KOPT-K1 (cell line): ENCODE measurements at regions not wholly inside any gene's neighbourhood (a gene's known extent, or its start where the extent isn't known, plus 50 kb on each side); places are given as distances from the start of the nearest gene placed in this dataset.
"Not testable (repeated sequence)": the region's sequence is repeated elsewhere in the genome, so short reads cannot be mapped to it uniquely, and the experiment has no call there.

Experiments
- H3K27ac ChIP-seq: fragments of 200-600 bp; sonication (generic); 2 replicates; pipeline ENCODE4 v1.5.1; 2016; ENCODE audit warnings: antibody characterized with exemption, mild to moderate bottlenecking, low read depth, low read length; ENCODE audit not compliant: poor library complexity, severe bottlenecking
- H3K36me3 ChIP-seq: fragments of 200-600 bp; sonication (generic); 2 replicates; pipeline ENCODE4 v1.5.1; 2017; ENCODE audit warnings: antibody characterized with exemption, mild to moderate bottlenecking, low read length, moderate library complexity; ENCODE audit not compliant: insufficient read depth
- H3K9me3 ChIP-seq: fragments of 200-600 bp; sonication (generic); 2 replicates; pipeline ENCODE4 v1.5.1; 2017; ENCODE audit warnings: antibody characterized with exemption, low read length, mild to moderate bottlenecking; ENCODE audit not compliant: insufficient read depth, poor library complexity, severe bottlenecking

- Histone ChIP-seq H3K9me3 (no peaks in the 10 kb centered on the region), H3K27ac (no peak overlapping the region), H3K36me3 (no peaks in the 10 kb centered on the region)
Observed at GRCh38 chrX:769796-770195, 139.2 kb downstream of the SHOX start.

DNA sequence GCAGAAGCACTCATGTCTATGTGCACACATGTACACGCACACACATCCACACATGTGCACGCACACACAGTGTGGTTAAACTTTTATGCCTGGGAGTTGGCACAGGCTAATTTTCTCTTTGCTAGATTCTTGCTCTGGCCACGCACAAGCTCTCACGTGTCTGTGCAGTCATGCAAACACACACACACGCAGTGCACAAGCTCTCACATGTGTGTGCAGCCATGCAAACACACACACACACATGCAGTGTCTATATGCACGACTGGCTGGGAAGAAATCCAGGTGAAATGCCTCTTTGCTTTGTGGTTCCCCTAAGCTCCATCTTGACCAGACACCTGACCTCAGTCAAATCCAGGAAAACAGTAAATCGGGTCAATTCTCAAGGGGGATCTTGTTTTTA, 138.0 kb downstream of the SHOX start:
- H3K27ac ChIP-seq, result no peak overlapping the region
- no peaks in the 10 kb centered on the region for H3K9me3 ChIP-seq
- no peaks in the 10 kb centered on the region for H3K36me3 ChIP-seq

- Histone ChIP-seq H3K27ac (no peak overlapping the region), H3K36me3 (no peaks in the 10 kb centered on the region), H3K9me3 (no peaks in the 10 kb centered on the region)
Observed at GRCh38 chrX:758917-759316, 128.3 kb downstream of the SHOX start.

GRCh38 chrX:750812-751211, 120.2 kb downstream of the SHOX start:
- H3K27ac ChIP-seq, result no peak overlapping the region
- H3K36me3 ChIP-seq, result no peaks in the 10 kb centered on the region
- no peaks in the 10 kb centered on the region for H3K9me3 ChIP-seq

DNA sequence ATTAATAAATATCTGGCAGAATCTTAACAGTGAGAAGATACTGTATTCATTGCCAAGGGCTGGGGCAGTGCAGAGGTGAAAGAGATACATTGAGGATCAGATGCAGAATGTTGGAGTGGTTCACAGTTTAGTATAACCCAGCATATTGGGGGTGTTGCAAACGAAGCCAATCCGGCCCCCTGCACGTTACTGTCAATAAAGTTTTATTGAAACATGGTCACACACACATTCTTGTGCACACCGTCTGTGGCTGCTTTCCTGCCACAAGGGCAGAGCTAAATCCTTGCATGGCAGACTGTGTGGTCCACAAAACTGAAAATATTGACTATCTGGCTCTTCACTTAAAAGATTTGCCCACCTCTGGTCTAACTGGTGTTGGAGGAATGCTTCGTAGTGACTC, 119.7 kb downstream of the SHOX start:
- Histone ChIP-seq H3K9me3 (peaks cover under 1% of the 10 kb centered on the region), H3K27ac (no peak overlapping the region), H3K36me3 (no peaks in the 10 kb centered on the region)

- Histone ChIP-seq H3K27ac (no peak overlapping the region), H3K9me3 (peaks cover 3% of the 10 kb centered on the region), H3K36me3 (no peaks in the 10 kb centered on the region)
Observed at GRCh38 chrX:747176-747575, 116.6 kb downstream of the SHOX start.

DNA sequence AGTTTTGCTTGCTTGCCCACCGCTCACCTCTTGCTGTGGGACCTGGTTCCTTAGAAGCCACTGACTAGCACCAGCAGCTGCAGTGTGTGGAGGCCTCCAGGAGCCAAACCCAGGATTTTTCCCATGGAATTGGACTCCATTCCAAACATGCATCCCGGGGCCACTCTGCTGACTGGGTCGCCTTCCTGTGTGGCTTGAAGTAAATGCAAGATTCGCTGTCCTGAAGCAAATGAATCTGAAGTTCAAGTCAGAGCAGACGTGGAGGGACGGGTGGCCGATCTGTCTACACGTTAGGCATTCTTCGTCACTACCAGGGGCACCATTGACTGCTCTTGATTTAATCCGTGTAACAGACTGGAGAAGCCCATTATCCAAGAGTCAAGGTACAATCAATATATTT, 109.0 kb downstream of the SHOX start:
- Histone ChIP-seq H3K27ac (no peak overlapping the region), H3K36me3 (no peaks in the 10 kb centered on the region), H3K9me3 (no peaks in the 10 kb centered on the region)

- H3K36me3 ChIP-seq, result not testable (repeated sequence)
Observed at GRCh38 chrX:737021-737420, 106.4 kb downstream of the SHOX start.

GRCh38 chrX:734362-734761, 103.8 kb downstream of the SHOX start:
- H3K27ac ChIP-seq, result no peak overlapping the region
- no peaks in the 10 kb centered on the region for H3K36me3 ChIP-seq
- no peaks in the 10 kb centered on the region for H3K9me3 ChIP-seq

More at GRCh38 chrX:737021-737420, 106.4 kb downstream of the SHOX start:
- H3K27ac ChIP-seq, H3K9me3 ChIP-seq: not testable (repeated sequence)

DNA sequence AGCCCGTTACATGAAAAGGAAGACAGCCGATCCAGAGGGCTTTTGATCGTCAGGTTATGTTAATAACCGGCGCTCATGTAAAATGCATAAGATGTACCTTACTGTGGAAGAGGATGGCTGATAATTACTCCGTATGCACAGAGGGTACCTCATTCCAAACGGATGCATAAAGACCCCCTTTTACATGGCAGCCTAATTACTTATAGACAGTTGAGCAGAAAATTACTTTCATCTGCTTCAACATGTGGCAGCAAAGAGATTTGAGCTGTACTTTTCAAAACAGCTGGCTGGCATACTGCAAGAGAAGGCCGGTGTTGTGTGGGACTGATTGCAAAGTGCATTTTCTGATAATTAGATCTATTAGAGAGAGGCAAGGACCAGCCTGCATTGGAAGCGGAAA, 103.4 kb downstream of the SHOX start:
- Histone ChIP-seq H3K36me3 (no peaks in the 10 kb centered on the region), H3K27ac (no peak overlapping the region), H3K9me3 (no peaks in the 10 kb centered on the region)

DNA sequence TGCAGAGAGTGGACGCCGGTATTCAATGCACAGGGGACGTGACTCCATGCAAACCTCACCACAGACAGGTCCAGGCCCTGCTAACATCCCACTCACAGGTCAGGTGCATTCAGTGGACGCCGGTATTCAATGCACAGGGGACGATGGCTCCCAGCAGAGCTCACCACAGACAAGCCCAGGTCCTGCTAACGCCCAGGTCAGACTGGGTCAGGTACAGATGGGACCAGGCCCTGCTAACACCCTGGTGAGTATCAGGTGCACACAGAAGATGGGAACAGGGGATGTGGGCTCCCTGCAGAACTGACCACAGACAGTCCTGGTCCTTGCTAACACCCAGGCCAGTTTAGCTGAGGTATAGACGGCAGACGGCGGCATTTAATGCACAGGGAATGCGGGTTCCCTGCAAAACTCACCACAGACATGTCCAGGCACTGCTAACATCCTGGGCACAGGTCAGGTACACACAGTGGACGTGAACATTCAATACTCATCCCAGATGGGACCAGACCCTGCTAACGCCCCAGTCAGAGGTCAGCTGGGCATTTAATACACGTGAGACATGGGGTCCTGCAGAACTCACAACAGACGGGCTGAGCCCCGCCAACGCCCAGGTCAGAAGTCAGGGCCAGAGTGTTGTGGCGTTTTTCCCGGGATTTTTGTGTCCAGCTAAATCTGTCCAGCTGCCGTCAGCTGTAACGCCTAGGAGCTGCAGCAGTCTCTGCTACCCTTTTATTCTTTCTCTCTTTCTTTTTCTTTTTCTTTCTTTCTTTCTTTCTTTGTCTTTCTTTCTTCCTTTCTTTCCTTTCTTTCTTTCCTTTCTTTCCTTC, 99.2 kb downstream of the SHOX start:
- Histone ChIP-seq H3K27ac (no peak overlapping the region), H3K36me3 (no peaks in the 10 kb centered on the region), H3K9me3 (peaks cover 4% of the 10 kb centered on the region)

DNA sequence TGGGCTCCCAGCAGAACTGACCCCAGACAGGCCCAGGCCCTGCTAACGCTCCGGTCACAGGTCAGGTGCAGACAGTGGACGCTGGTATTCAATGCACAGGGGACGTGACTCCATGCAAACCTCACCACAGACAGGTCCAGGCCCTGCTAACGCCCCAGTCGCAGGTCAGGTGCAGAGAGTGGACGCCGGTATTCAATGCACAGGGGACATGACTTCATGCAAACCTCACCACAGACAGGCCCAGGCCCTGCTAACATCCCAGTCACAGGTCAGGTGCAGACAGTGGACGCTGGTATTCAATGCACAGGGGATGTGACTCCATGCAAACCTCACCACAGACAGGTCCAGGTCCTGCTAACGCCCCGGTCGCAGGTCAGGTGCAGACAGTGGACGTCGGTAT, 98.5 kb downstream of the SHOX start:
- H3K27ac ChIP-seq, H3K36me3 ChIP-seq: not testable (repeated sequence)
- H3K9me3 ChIP-seq, result peaks cover 11% of the 10 kb centered on the region

DNA sequence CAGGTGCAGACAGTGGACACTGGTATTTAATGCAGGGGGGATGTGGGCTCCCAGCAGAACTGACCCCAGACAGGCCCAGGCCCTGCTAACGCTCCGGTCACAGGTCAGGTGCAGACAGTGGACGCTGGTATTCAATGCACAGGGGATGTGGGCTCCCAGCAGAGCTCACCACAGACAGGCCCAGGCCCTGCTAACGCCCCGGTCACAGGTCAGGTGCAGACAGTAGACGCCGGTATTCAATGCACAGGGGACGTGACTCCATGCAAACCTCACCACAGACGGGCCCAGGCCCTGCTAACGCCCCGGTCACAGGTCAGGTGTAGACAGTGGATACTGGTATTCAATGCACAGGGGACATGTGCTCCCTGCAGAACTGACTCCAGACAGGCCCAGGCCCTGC, 98.0 kb downstream of the SHOX start:
- H3K36me3 ChIP-seq, H3K27ac ChIP-seq: not testable (repeated sequence)
- peaks cover 16% of the 10 kb centered on the region for H3K9me3 ChIP-seq

DNA sequence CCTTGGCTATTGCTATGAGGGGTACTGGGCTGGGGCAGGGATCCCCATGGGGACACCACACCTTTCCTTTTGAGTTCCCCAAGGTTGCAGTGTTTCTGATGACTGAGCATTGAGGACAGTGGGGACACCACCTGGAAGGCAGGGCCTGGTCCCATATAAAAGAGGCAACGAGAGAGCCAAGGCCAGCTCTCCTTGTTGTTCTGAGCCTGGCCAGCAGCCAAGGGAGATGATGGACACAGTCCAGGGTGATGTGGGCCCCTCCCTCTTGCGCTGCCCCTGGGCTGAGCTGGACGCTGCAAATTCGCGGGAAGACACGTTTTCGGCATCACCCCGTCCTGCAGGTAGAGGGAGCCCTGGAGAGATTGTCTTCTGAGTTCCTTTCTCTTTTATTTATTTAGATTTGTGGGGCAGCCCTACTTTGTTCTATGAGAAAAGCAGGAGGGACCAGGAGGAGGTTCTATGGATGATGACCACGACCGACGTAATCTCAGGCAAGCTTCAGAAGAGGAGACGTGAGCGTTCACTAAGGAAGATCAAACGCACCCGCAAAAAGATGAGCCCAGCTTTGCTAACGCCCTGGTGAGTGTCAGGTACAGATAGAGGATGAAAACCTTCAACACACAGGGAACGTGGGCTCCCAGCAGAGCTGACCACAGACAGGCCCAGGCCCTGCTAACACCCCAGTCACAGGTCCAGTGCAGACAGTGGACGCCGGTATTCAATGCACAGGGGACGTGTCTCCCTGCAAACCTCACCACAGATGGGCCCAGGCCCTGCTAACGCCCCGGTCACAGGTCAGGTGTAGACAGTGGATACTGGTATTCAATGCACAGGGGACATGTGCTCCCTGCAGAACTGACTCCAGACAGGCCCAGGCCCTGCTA, 97.4 kb downstream of the SHOX start:
- H3K27ac ChIP-seq, result no peak overlapping the region
- peaks cover 20% of the 10 kb centered on the region for H3K9me3 ChIP-seq
- H3K36me3 ChIP-seq, result no peaks in the 10 kb centered on the region

DNA sequence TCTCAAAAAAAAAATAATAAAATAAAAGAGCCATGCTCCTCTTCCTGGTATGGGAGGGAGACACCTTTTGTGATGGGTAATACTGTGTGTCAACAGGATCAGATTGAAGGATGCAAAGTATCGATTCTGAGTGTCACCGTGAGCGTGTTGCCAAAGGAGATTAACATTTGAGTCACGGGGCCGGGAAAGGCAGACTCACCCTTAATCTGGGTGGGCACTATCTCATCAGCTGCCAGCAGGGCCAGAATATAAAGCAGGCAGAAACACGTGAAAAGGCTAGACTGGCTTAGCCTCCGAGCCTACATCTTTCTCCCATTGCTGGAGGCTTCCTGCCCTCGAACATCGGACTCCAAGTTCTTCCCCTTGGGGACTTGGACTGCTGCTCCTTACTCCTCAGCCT, 95.4 kb downstream of the SHOX start:
- Histone ChIP-seq H3K9me3 (peaks cover 20% of the 10 kb centered on the region), H3K36me3 (no peaks in the 10 kb centered on the region), H3K27ac (no peak overlapping the region)
